NCI-H2107 (cell line): ENCODE measurements at regions not wholly inside any gene's neighbourhood (a gene's known extent, or its start where the extent isn't known, plus 50 kb on each side); places are given as distances from the start of the nearest gene placed in this dataset.
"Not testable (repeated sequence)": the region's sequence is repeated elsewhere in the genome, so short reads cannot be mapped to it uniquely, and the experiment has no call there.

ENCODE experiments used
- DNase-seq: peaks from one replicate; lab custom pipeline; 2025; lab: John Stamatoyannopoulos, UW

- no peak for DNase-seq
Measured at GRCh38 chr3:132084982-132085381, 50.2 kb upstream of the CPNE4 start.

- DNase-seq = no peak
Measured at GRCh38 chr3:132087356-132087755, 52.5 kb upstream of the CPNE4 start.

GRCh38 chr3:132088291-132088690, 53.5 kb upstream of the CPNE4 start:
- DNase-seq = no peak

- DNase-seq = no peak
Measured at GRCh38 chr3:132090921-132091320, 56.1 kb upstream of the CPNE4 start.

GRCh38 chr3:132116601-132117000, 81.8 kb upstream of the CPNE4 start:
- DNase-seq = no peak

- no peak for DNase-seq
Measured at GRCh38 chr3:132117642-132118041, 82.8 kb upstream of the CPNE4 start.

GRCh38 chr3:132119531-132119930, 84.7 kb upstream of the CPNE4 start:
- no peak for DNase-seq

- no peak for DNase-seq
Measured at GRCh38 chr3:132124096-132124495, 89.3 kb upstream of the CPNE4 start.

- no peak for DNase-seq
Measured at GRCh38 chr3:132124651-132125284, 90.0 kb upstream of the CPNE4 start.

GRCh38 chr3:132134611-132135010, 99.8 kb upstream of the CPNE4 start:
- no peak for DNase-seq

GRCh38 chr3:132135628-132136333, 101.0 kb upstream of the CPNE4 start:
- DNase-seq = no peak

- DNase-seq = no peak
Measured at GRCh38 chr3:132136334-132136716, 101.5 kb upstream of the CPNE4 start.

GRCh38 chr3:132136902-132137301, 102.1 kb upstream of the CPNE4 start:
- not testable (repeated sequence) for DNase-seq

GRCh38 chr3:132145833-132146232, 111.0 kb upstream of the CPNE4 start:
- no peak for DNase-seq

GRCh38 chr3:132154619-132155018, 119.8 kb upstream of the CPNE4 start:
- DNase-seq = no peak

GRCh38 chr3:132159145-132159544, 124.3 kb upstream of the CPNE4 start:
- no peak for DNase-seq

- no peak for DNase-seq
Measured at GRCh38 chr3:132160198-132160597, 125.4 kb upstream of the CPNE4 start.

GRCh38 chr3:132161608-132162007, 126.8 kb upstream of the CPNE4 start:
- DNase-seq = no peak

GRCh38 chr3:132164469-132165092, 129.8 kb upstream of the CPNE4 start:
- DNase-seq = no peak

GRCh38 chr3:132167870-132168269, 133.1 kb upstream of the CPNE4 start:
- no peak for DNase-seq

GRCh38 chr3:132174500-132174899, 139.7 kb upstream of the CPNE4 start:
- DNase-seq = no peak

GRCh38 chr3:132180337-132180791, 136.8 kb upstream of the ACP3 start:
- DNase-seq = no peak

GRCh38 chr3:132183811-132184210, 133.4 kb upstream of the ACP3 start:
- no peak for DNase-seq
